IMR-90 (cell line): ENCODE measurements at regions not wholly inside any gene's neighbourhood (a gene's known extent, or its start where the extent isn't known, plus 50 kb on each side); places are given as distances from the start of the nearest gene placed in this dataset.

Experiments used
- ATAC-seq: fragments of 200-7000 bp; cut with Tn5 transposase; 2 replicates; pipeline ENCODE4 v1.9.1; 2020; ENCODE audit warnings: low read depth, mild to moderate bottlenecking, moderate library complexity
- BruUV-seq: library from RNA; stranded (reverse); fragments of 400-500 nt; replicated peaks from 2 replicates; lab custom pipeline; 2021; lab: Mats Ljungman, UMichigan
- CTCF ChIA-PET: fragments of 300-600 bp; formaldehyde crosslinking; extraction: SDS; loops from one replicate; lab custom pipeline; 2021; ENCODE audit warnings: antibody characterized with exemption; lab: Yijun Ruan, JAX
- POLR2A ChIA-PET: fragments of 300-600 bp; sonication (Branson Sonifier 250); formaldehyde crosslinking; loops from one replicate; lab custom pipeline; 2022; ENCODE audit warnings: antibody characterized with exemption; ENCODE audit not compliant: unreplicated experiment; lab: Charles Lee
- DNase-seq: peaks from one replicate; pipeline ENCODE4 v3.0.0; 2013
- H2AFZ ChIP-seq: replicated peaks from 2 replicates; pipeline ENCODE3; 2013; ENCODE audit warnings: low read length, mild to moderate bottlenecking; ENCODE audit not compliant: poor library complexity
- H2AK5ac ChIP-seq: 2 replicates; pipeline ENCODE4 v1.6.1; 2013; ENCODE audit warnings: low read depth, low read length, inconsistent platforms
- H2AK9ac ChIP-seq: replicated peaks from 2 replicates; pipeline ENCODE3; 2013; ENCODE audit warnings: mild to moderate bottlenecking, low read depth, low read length, moderate library complexity; ENCODE audit not compliant: poor library complexity
- H2BK120ac ChIP-seq: 2 replicates; pipeline ENCODE4 v1.6.1; 2013; ENCODE audit warnings: low read depth, low read length, inconsistent platforms
- H2BK15ac ChIP-seq: 3 replicates; pipeline ENCODE4 v1.6.1; 2013; ENCODE audit warnings: low read depth, low read length, inconsistent platforms
- H2BK20ac ChIP-seq: 2 replicates; pipeline ENCODE4 v1.6.1; 2013; ENCODE audit warnings: low read depth, mild to moderate bottlenecking, inconsistent platforms, low read length, moderate library complexity
- H2BK5ac ChIP-seq: 2 replicates; pipeline ENCODE4 v1.6.1; 2013; ENCODE audit warnings: mild to moderate bottlenecking, low read depth, low read length, inconsistent platforms; ENCODE audit not compliant: poor library complexity, severe bottlenecking
- H3K14ac ChIP-seq: replicated peaks from 2 replicates; pipeline ENCODE4 v1.6.1; 2013; ENCODE audit warnings: low read depth, low read length, inconsistent platforms
- H3K18ac ChIP-seq: 2 replicates; pipeline ENCODE4 v1.6.1; 2013; ENCODE audit warnings: low read depth, low read length, control low read depth
- H3K23ac ChIP-seq: 2 replicates; pipeline ENCODE4 v1.6.1; 2013; ENCODE audit warnings: low read depth, low read length, inconsistent platforms
- H3K27ac ChIP-seq: 2 replicates; pipeline ENCODE4 v1.5.1; 2013; ENCODE audit warnings: mild to moderate bottlenecking, control low read depth, low read length; ENCODE audit not compliant: insufficient read depth
- H3K27me3 ChIP-seq: 2 replicates; pipeline ENCODE4 v1.6.1; 2013; ENCODE audit warnings: low read length; ENCODE audit not compliant: control insufficient read depth, insufficient read depth
- H3K36me3 ChIP-seq: 2 replicates; pipeline ENCODE4 v1.6.1; 2013; ENCODE audit warnings: low read length, mixed read lengths; ENCODE audit not compliant: control insufficient read depth, insufficient read depth
- H3K4ac ChIP-seq: 2 replicates; pipeline ENCODE4 v1.6.1; 2013; ENCODE audit warnings: low read depth, low read length, inconsistent platforms
- H3K4me1 ChIP-seq: 2 replicates; pipeline ENCODE4 v1.6.1; 2013; ENCODE audit warnings: low read length, mixed read lengths; ENCODE audit not compliant: control insufficient read depth, insufficient read depth
- H3K4me2 ChIP-seq: 2 replicates; pipeline ENCODE4 v1.6.1; 2013; ENCODE audit warnings: low read depth, mild to moderate bottlenecking, control low read depth, low read length, moderate library complexity
- H3K4me3 ChIP-seq: 2 replicates; pipeline ENCODE4 v1.5.1; 2013; ENCODE audit warnings: low read depth, mild to moderate bottlenecking, control low read depth, low read length, moderate library complexity; ENCODE audit not compliant: insufficient read depth
- H3K56ac ChIP-seq: 2 replicates; pipeline ENCODE4 v1.6.1; 2013; ENCODE audit warnings: low read length, inconsistent platforms; ENCODE audit not compliant: insufficient read depth; ENCODE audit errors: extremely low read depth
- H3K79me1 ChIP-seq, 2 experiments: 2 replicates each; pipeline ENCODE4 v1.6.1; 2013; ENCODE audit warnings: low read length in 2 of 2, inconsistent platforms in 1 of 2, low read depth in 1 of 2
- H3K9ac ChIP-seq: 2 replicates; pipeline ENCODE4 v1.6.1; 2013; ENCODE audit warnings: low read depth, low read length, control low read depth
- H3K9me1 ChIP-seq: 2 replicates; pipeline ENCODE4 v1.6.1; 2013; ENCODE audit warnings: low read length, inconsistent platforms; ENCODE audit not compliant: insufficient read depth
- H3K9me3 ChIP-seq: 2 replicates; pipeline ENCODE4 v1.6.1; 2013; ENCODE audit warnings: low read length; ENCODE audit not compliant: control insufficient read depth, insufficient read depth
- H4K20me1 ChIP-seq: 2 replicates; pipeline ENCODE4 v1.6.1; 2013; ENCODE audit warnings: low read length, inconsistent platforms; ENCODE audit not compliant: insufficient read depth
- H4K5ac ChIP-seq: 2 replicates; pipeline ENCODE4 v1.6.1; 2013; ENCODE audit warnings: mild to moderate bottlenecking, low read depth, low read length, control low read depth
- H4K8ac ChIP-seq, 2 experiments: 2 replicates each; pipeline ENCODE4 v1.6.1; 2013; ENCODE audit warnings: low read depth in 2 of 2, low read length in 2 of 2, control low read depth in 1 of 2, inconsistent platforms in 1 of 2
- H4K91ac ChIP-seq: 2 replicates; pipeline ENCODE4 v1.6.1; 2013; ENCODE audit warnings: low read depth, low read length, inconsistent platforms; ENCODE audit not compliant: insufficient read depth
- BHLHE40 ChIP-seq: fragments of 150-350 bp; IDR thresholded peaks from 2 replicates; pipeline ENCODE4 v1.6.1; 2016; ENCODE audit warnings: mild to moderate bottlenecking, low read depth, low read length
- MAZ ChIP-seq: IDR thresholded peaks from 2 replicates; pipeline ENCODE4 v1.6.1; 2012; ENCODE audit warnings: low read depth, mild to moderate bottlenecking, low read length, improper control_type of control experiment, moderate library complexity, borderline replicate concordance
- MXI1 ChIP-seq: IDR thresholded peaks from 2 replicates; pipeline ENCODE4 v1.6.1; 2012; ENCODE audit warnings: low read depth, mild to moderate bottlenecking, low read length, moderate library complexity, borderline replicate concordance
- POLR2A ChIP-seq: IDR thresholded peaks from 2 replicates; pipeline ENCODE4 v1.6.1; 2012; ENCODE audit warnings: mild to moderate bottlenecking, low read depth, low read length
- RAD21 ChIP-seq: IDR thresholded peaks from 2 replicates; pipeline ENCODE4 v1.6.1; 2012; ENCODE audit warnings: low read length, improper control_type of control experiment
- SMC3 ChIP-seq: fragments of 150-350 bp; IDR thresholded peaks from 2 replicates; pipeline ENCODE4 v1.6.1; 2016; ENCODE audit warnings: low read depth, mild to moderate bottlenecking, antibody characterized with exemption, low read length, moderate library complexity
- WGBS, 2 experiments: methylation state at CpG; one replicate each; pipeline versions ENCODE4 v1.1.5 to v1.1.7; 2013; ENCODE audit warnings: missing lambda C conversion rate in 2 of 2; ENCODE audit not compliant: insufficient read length in 1 of 2; ENCODE audit errors: extremely low coverage in 2 of 2; 5-methylcytosine and 5-hydroxymethylcytosine counted together
- dilution Hi-C: fragments of 300-500 bp; cut with HindIII; formaldehyde crosslinking; loops from one replicate; pipeline ENCODE4 v1.14.3; 2018; ENCODE audit warnings: low sequenced_read_pairs; ENCODE audit not compliant: unreplicated experiment
- in situ Hi-C: fragments of 300-500 bp; cut with MboI; formaldehyde crosslinking; loops from 3 replicates; pipeline ENCODE4 v1.14.3; 2019; ENCODE audit warnings: low sequenced_read_pairs, inconsistent platforms, mixed read lengths
- intact Hi-C: fragments of 100-400 bp; cut with micrococcal nuclease; formaldehyde crosslinking; loops from 2 replicates; pipeline ENCODE4 v1.10.0; 2022
- TF ChIP-seq, protein P1 (sequence below): fragments of 150-350 bp; IDR thresholded peaks from 2 replicates; pipeline ENCODE4 v1.6.1; 2016; ENCODE audit warnings: low read depth, mild to moderate bottlenecking, low read length, moderate library complexity, borderline replicate concordance

DNA sequence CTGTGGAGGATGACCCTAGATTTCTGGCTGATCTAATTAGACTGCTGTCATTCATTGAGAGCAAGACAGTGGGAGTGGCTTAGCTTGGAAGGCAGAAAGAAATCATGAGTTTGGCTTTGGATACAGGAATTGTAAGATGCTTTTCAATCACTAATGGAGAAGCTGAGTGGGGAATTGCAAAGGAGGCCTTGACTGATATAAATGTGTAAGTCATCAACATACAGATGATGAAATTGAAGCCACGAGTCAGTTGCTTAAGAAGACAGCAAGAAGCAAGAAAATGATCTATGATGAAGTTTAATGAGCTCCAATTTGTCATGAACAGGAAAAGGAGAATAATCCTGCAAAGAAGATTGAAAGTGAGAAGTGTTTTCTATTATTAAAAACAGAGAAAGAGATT is 136.7 kb upstream of the C1QTNF7 start:
- no peak overlapping the region for H3K18ac ChIP-seq
- no peak overlapping the region for H3K23ac ChIP-seq
- no TSS peak for BruUV-seq
- no peak overlapping the region for H2BK5ac ChIP-seq
- dilution Hi-C loops: no loop called here
- H3K4ac ChIP-seq: no peak overlapping the region
- no peaks in the 10 kb centered on the region for H3K36me3 ChIP-seq
- no peak overlapping the region for H2BK15ac ChIP-seq
- H3K14ac ChIP-seq: no peak overlapping the region
- H2AK9ac ChIP-seq: no peak overlapping the region
- H3K4me1 ChIP-seq: no peaks in the 10 kb centered on the region
- in situ Hi-C loops: no loop called here
- H2AFZ ChIP-seq: no peak overlapping the region
- no peak overlapping the region for H3K9ac ChIP-seq
- DNase-seq: no peak
- POLR2A ChIA-PET: no interaction called here
- CTCF ChIA-PET: interaction anchor here (0.5 kb wide), 1 partner anchor 41 kb away, joined by 3 read pairs; no protein-coding TSS in a partner anchor
- H3K56ac ChIP-seq: no peak overlapping the region
- H4K20me1 ChIP-seq: no peaks in the 10 kb centered on the region
- ATAC-seq: no peak
- no peak overlapping the region for H2BK120ac ChIP-seq
- H3K4me2 ChIP-seq: no peak overlapping the region
- no peaks in the 10 kb centered on the region for H3K9me1 ChIP-seq
- no peaks in the 10 kb centered on the region for H3K9me3 ChIP-seq
- H3K27ac ChIP-seq: no peak overlapping the region
- H3K27me3 ChIP-seq: peaks cover 4% of the 10 kb centered on the region; the same call in 1 of the 2 replicates
- TF ChIP-seq BHLHE40 (no peak), MXI1 (no peak), RAD21 (no peak), POLR2A (no peak), SMC3 (no peak), MAZ (no peak)
- TF ChIP-seq, protein P1, sequence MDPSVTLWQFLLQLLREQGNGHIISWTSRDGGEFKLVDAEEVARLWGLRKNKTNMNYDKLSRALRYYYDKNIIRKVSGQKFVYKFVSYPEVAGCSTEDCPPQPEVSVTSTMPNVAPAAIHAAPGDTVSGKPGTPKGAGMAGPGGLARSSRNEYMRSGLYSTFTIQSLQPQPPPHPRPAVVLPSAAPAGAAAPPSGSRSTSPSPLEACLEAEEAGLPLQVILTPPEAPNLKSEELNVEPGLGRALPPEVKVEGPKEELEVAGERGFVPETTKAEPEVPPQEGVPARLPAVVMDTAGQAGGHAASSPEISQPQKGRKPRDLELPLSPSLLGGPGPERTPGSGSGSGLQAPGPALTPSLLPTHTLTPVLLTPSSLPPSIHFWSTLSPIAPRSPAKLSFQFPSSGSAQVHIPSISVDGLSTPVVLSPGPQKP: no peak
- H4K5ac ChIP-seq: no peak overlapping the region
- H3K4me3 ChIP-seq: no peak overlapping the region
- intact Hi-C loops: no loop called here
- H3K79me1 ChIP-seq: no peaks in the 10 kb centered on the region
- no CpG with 5 or more reads among the region's 1 CpG for WGBS, 2 experiments
- no peak overlapping the region for H2AK5ac ChIP-seq
- no peak overlapping the region for H2BK20ac ChIP-seq
- no peak overlapping the region for H4K91ac ChIP-seq
- H4K8ac ChIP-seq: no peak overlapping the region
